GM12878 (cell line): ENCODE measurements at regions not wholly inside any gene's neighbourhood (a gene's known extent, or its start where the extent isn't known, plus 50 kb on each side); places are given as distances from the start of the nearest gene placed in this dataset.
A peak's percentile ranks its signal among the peaks of the same experiment; 100 is the strongest.
"Not testable (repeated sequence)": the region's sequence is repeated elsewhere in the genome, so short reads cannot be mapped to it uniquely, and the experiment has no call there.

Experiments used
- ATAC-seq: fragments of 200-7000 bp; cut with Tn5 transposase; 3 replicates; pipeline ENCODE4 v1.9.1; 2020; ENCODE audit warnings: mild to moderate bottlenecking, moderate library complexity
- BruUV-seq: library from RNA; stranded (reverse); fragments of 400-500 nt; replicated peaks from 2 replicates; lab custom pipeline; 2021; lab: Mats Ljungman, UMichigan
- CTCF ChIA-PET: fragments of 300-600 bp; sonication (Branson Sonifier 250); formaldehyde crosslinking; extraction: SDS; loops from one replicate; lab custom pipeline; 2021; ENCODE audit warnings: inconsistent platforms; lab: Yijun Ruan, JAX
- POLR2A ChIA-PET: fragments of 350-600 bp; formaldehyde crosslinking; extraction: SDS; loops from one replicate; lab custom pipeline; 2021; ENCODE audit warnings: inconsistent platforms; lab: Charles Lee
- RAD21 ChIA-PET: fragments of 300-600 bp; sonication (Branson Sonifier 250); formaldehyde crosslinking; loops from one replicate; lab custom pipeline; 2023; ENCODE audit warnings: antibody characterized with exemption; ENCODE audit not compliant: unreplicated experiment; lab: Charles Lee
- SMC1A ChIA-PET: fragments of 300-600 bp; sonication (Branson Sonifier 250); formaldehyde crosslinking; loops from one replicate; lab custom pipeline; 2023; ENCODE audit not compliant: unreplicated experiment, uncharacterized antibody; lab: Charles Lee
- DNase-seq: peaks from one replicate; pipeline ENCODE4 v3.0.0-alpha.2; 2011; ENCODE audit warnings: low read depth, low spot score
- FAIRE-seq: peaks from 3 replicates; lab custom pipeline; 2011; peaks lifted over from hg19 to GRCh38; lab: Jason Lieb, UNC
- H2AFZ ChIP-seq: 2 replicates; pipeline ENCODE4 v1.6.0; 2011; ENCODE audit warnings: low read depth, low read length, control low read depth; ENCODE audit not compliant: control insufficient read depth
- H3K27ac ChIP-seq: 2 replicates; pipeline ENCODE4 v1.5.1; 2011; ENCODE audit warnings: control low read depth; ENCODE audit not compliant: control insufficient read depth, insufficient read depth
- H3K27me3 ChIP-seq, 2 experiments: replicated peaks in 1 of 2; 2 replicates each; pipeline versions ENCODE4 v1.6.0 to v1.6.1; 2011; ENCODE audit warnings: low read length in 1 of 2; ENCODE audit not compliant: control insufficient read depth in 2 of 2, insufficient read depth in 2 of 2
- H3K36me3 ChIP-seq, 2 experiments: 2 replicates each; pipeline ENCODE4 v1.5.1; 2011; ENCODE audit warnings: low read length in 1 of 2; ENCODE audit not compliant: control insufficient read depth in 2 of 2, insufficient read depth in 2 of 2
- H3K4me1 ChIP-seq: 2 replicates; pipeline ENCODE4 v1.6.1; 2011; ENCODE audit warnings: mild to moderate bottlenecking, low read length, moderate library complexity, mixed read lengths; ENCODE audit not compliant: control insufficient read depth, insufficient read depth
- H3K4me2 ChIP-seq: 2 replicates; pipeline ENCODE4 v1.6.0; 2011; ENCODE audit warnings: control low read depth; ENCODE audit not compliant: control insufficient read depth, insufficient read depth
- H3K4me3 ChIP-seq: fragments of 200-600 bp; sonication (generic); 2 replicates; pipeline ENCODE4 v1.5.1; 2016
- H3K79me2 ChIP-seq: 2 replicates; pipeline ENCODE4 v1.6.0; 2011; ENCODE audit warnings: low read length; ENCODE audit not compliant: control insufficient read depth, insufficient read depth
- H3K9ac ChIP-seq: 2 replicates; pipeline ENCODE4 v1.8.0; 2011; ENCODE audit warnings: low read length, control low read depth, mixed read lengths; ENCODE audit not compliant: control insufficient read depth, insufficient read depth
- H3K9me3 ChIP-seq: replicated peaks from 3 replicates; pipeline ENCODE4 v1.5.1; 2011; ENCODE audit warnings: mild to moderate bottlenecking, low read length; ENCODE audit not compliant: control insufficient read depth, insufficient read depth
- H4K20me1 ChIP-seq: 2 replicates; pipeline ENCODE4 v1.6.0; 2011; ENCODE audit not compliant: control insufficient read depth, insufficient read depth
- CTCF ChIP-seq, 3 experiments: IDR thresholded peaks in 2 of 3; conservative IDR thresholded peaks in 1 of 3; 2 replicates each; pipeline ENCODE4 v1.5.1; 2011; ENCODE audit warnings: low read depth in 3 of 3, low read length in 3 of 3, mild to moderate bottlenecking in 3 of 3, control low read depth in 2 of 3, moderate library complexity in 2 of 3, inconsistent platforms in 1 of 3, mixed read lengths in 1 of 3; ENCODE audit not compliant: control insufficient read depth in 2 of 3, insufficient read depth in 1 of 3; ENCODE audit errors: extremely low read depth in 1 of 3
- WGBS: methylation state at CpG from one replicate; pipeline ENCODE4 v1.1.6; 2016; ENCODE audit warnings: low lambda C conversion rate; ENCODE audit not compliant: insufficient replicate concordance, insufficient coverage; ENCODE audit errors: missing lambda C conversion rate; 5-methylcytosine and 5-hydroxymethylcytosine counted together
- in situ Hi-C: fragments of 300-500 bp; cut with MboI; formaldehyde crosslinking; loops from 9 replicates; pipeline ENCODE4 v1.14.3; 2018; ENCODE audit warnings: mixed read lengths
- intact Hi-C: fragments of 100-400 bp; cut with micrococcal nuclease; formaldehyde crosslinking; loops from one replicate; pipeline ENCODE4 v1.14.2; 2022; ENCODE audit not compliant: unreplicated experiment

- WGBS, result 14% methylated on average over 5 of the region's 5 CpGs
- H3K79me2 ChIP-seq, POLR2A ChIA-PET, H2AFZ ChIP-seq, SMC1A ChIA-PET, CTCF ChIA-PET, RAD21 ChIA-PET, H3K36me3 ChIP-seq, H3K9me3 ChIP-seq, H3K4me2 ChIP-seq, H4K20me1 ChIP-seq, H3K27me3 ChIP-seq, H3K4me3 ChIP-seq, intact Hi-C loops, H3K9ac ChIP-seq, H3K27ac ChIP-seq, in situ Hi-C loops, FAIRE-seq, BruUV-seq, DNase-seq, H3K4me1 ChIP-seq: not testable (repeated sequence)
- peak; percentile 70 for ATAC-seq
- TF ChIP-seq CTCF (IDR thresholded peaks at IDR 0.05 in 2 of 3, conservative IDR thresholded peaks at IDR 0.05 in 1 of 3; ENCODE audit: control insufficient read depth in 2 of 3, extremely low read depth in 1 of 3, insufficient read depth in 1 of 3, low read depth in 3 of 3, low read length in 3 of 3), result 0 out of 6 replicates have a peak, but pooled peaks of 1 of the 3 experiments have one; percentile 5
Observed at GRCh38 chr2:91759361-91759941, 3068.0 kb downstream of the RPIA start.

GRCh38 chr2:91760672-91761071 lies 3069.2 kb downstream of the RPIA start:
- H3K27me3 ChIP-seq, H3K4me3 ChIP-seq, intact Hi-C loops, H4K20me1 ChIP-seq, H3K27ac ChIP-seq, H3K4me1 ChIP-seq, H3K9ac ChIP-seq, H3K79me2 ChIP-seq, H3K9me3 ChIP-seq, in situ Hi-C loops, RAD21 ChIA-PET, SMC1A ChIA-PET, BruUV-seq, H2AFZ ChIP-seq, POLR2A ChIA-PET, ATAC-seq, CTCF ChIA-PET, H3K36me3 ChIP-seq, H3K4me2 ChIP-seq, DNase-seq, FAIRE-seq: not testable (repeated sequence)
- 3% methylated on average over 4 of the region's 5 CpGs for WGBS

- ATAC-seq, H4K20me1 ChIP-seq, H3K27ac ChIP-seq, H3K4me2 ChIP-seq, RAD21 ChIA-PET, H3K9me3 ChIP-seq, POLR2A ChIA-PET, H3K4me3 ChIP-seq, CTCF ChIA-PET, FAIRE-seq, DNase-seq, H3K4me1 ChIP-seq, H2AFZ ChIP-seq, BruUV-seq, intact Hi-C loops, SMC1A ChIA-PET, H3K79me2 ChIP-seq, H3K36me3 ChIP-seq, H3K27me3 ChIP-seq, H3K9ac ChIP-seq, in situ Hi-C loops: not testable (repeated sequence)
- no CpG with 5 or more reads among the region's 6 CpGs for WGBS
Observed at GRCh38 chr2:91762312-91762711, 3070.8 kb downstream of the RPIA start.
